ENCODE measurements at regions not wholly inside any gene's neighbourhood (a gene's known extent, or its start where the extent isn't known, plus 50 kb on each side); places are given as distances from the start of the nearest gene placed in this dataset.

DNA sequence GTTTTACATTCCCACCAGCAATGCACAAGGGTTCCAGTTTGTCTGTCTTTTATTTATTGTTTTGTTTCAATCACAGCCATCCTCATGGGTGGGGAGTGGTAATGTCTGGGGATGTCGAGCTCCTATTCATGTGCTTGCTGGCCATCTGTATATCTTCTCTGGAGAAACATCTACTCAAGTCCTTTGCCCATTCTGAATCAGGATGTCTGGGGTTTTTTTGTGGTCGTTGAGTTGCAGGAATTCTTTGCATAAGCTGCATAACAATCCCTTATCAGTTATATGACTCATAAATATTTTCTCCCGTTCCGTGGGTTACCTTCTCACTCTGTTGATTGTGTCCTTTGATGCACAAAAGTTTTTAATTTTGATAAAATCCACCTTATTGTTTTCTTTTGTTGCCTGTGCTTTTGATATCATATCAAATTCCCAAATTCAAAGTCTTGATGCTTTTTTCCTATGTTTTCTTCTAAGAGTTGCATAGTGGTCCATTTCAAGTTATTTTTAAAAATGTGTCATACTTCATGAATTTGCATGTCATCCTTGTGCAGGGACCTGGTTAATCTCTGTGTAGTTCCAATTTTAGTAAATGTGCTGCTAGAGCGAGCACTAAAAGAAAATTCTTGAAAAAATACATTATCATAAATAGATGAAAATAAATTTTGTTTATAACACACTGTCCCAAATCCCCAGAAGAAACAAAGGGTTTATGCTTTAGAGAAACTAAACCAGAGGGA is 54.9 kb upstream of the PDE10A start:
- Histone ChIP-seq H3K36me3 (no peaks in the 10 kb centered on the region), H3K27me3 (no peaks in the 10 kb centered on the region), H3K9me3 (no peaks in the 10 kb centered on the region), H3K4me1 (peaks cover 0 to 4% of the 10 kb centered on the region in 2 donors), H3K27ac (peak overlapping the region; percentile 59 to 67), H3K4me3 (no peak overlapping the region)
- TF ChIP-seq, protein P1, sequence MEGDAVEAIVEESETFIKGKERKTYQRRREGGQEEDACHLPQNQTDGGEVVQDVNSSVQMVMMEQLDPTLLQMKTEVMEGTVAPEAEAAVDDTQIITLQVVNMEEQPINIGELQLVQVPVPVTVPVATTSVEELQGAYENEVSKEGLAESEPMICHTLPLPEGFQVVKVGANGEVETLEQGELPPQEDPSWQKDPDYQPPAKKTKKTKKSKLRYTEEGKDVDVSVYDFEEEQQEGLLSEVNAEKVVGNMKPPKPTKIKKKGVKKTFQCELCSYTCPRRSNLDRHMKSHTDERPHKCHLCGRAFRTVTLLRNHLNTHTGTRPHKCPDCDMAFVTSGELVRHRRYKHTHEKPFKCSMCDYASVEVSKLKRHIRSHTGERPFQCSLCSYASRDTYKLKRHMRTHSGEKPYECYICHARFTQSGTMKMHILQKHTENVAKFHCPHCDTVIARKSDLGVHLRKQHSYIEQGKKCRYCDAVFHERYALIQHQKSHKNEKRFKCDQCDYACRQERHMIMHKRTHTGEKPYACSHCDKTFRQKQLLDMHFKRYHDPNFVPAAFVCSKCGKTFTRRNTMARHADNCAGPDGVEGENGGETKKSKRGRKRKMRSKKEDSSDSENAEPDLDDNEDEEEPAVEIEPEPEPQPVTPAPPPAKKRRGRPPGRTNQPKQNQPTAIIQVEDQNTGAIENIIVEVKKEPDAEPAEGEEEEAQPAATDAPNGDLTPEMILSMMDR (IDR thresholded peaks at IDR 0.05) = no peak
- no peak for DNase-seq (ENCODE audit: low spot score in 2 of 2)
- intact Hi-C loops (cut with DNase I) = loop anchor here (5.0 kb wide), 1 partner anchor 56 kb away; the partner anchor contains the start of gene PDE10A

DNA sequence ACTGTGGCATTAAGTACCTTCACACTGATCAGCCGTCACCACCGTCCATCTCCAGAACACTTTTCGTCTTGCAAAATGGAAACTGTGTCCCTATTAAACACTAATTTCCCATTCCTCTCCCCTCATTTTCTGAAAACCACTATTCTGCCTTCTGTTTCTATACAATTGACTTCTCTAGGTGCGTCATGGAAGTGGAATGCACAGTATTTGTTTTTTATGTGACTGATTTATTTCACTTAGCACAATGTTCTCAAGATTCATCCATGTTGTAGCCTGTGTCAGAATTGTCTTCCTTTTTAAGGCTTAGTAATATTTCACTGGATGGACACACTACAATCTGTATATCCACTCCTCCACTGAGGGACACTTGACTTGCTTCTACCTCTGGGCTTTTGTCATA is 53.8 kb upstream of the PDE10A start:
- TF ChIP-seq, protein P1 (IDR thresholded peaks at IDR 0.05) = no peak
- no peak for DNase-seq (ENCODE audit: low spot score in 2 of 2)
- H3K4me3 ChIP-seq = no peak overlapping the region

DNA sequence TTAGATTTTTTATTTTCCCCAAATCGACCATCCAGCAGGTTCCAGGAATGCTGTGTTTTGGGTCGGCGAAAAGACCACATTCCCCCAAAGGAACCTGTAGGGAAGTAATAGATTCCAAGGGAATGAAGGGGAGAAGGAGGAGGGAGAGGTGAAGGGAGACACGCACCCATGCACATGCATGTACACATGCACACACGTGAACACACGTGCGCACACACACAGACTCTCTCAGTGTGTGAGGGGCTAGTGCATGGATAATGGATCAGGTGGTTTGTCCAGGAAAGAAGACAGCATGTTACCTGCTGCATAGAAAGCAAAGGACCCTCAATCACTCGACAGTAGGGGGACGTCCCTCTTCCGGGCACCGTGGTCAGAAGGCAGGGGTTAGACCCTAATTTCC is 52.4 kb upstream of the PDE10A start:
- Histone ChIP-seq H3K36me3 (no peaks in the 10 kb centered on the region), H3K27me3 (no peaks in the 10 kb centered on the region), H3K4me1 (peaks cover 0 to 4% of the 10 kb centered on the region in 2 donors), H3K4me3 (no peak overlapping the region), H3K9me3 (no peaks in the 10 kb centered on the region), H3K27ac (no peak overlapping the region)
- TF ChIP-seq, protein P1 (IDR thresholded peaks at IDR 0.05) = no peak
- intact Hi-C loops (cut with DNase I) = loop anchor here (5.0 kb wide), 1 partner anchor 53 kb away; the partner anchor contains the start of gene PDE10A
- no peak for DNase-seq (ENCODE audit: low spot score in 2 of 2)

More for the DNA sequence above, 53.8 kb upstream of the PDE10A start:
- no peaks in the 10 kb centered on the region for H3K9me3 ChIP-seq
- H3K4me1 ChIP-seq = peaks cover 0 to 4% of the 10 kb centered on the region in 2 donors
- no peaks in the 10 kb centered on the region for H3K36me3 ChIP-seq
- H3K27me3 ChIP-seq = no peaks in the 10 kb centered on the region
- H3K27ac ChIP-seq = no peak overlapping the region
- intact Hi-C loops (cut with DNase I) = loop anchor here (5.0 kb wide), 1 partner anchor 55 kb away; the partner anchor contains the start of gene PDE10A

DNA sequence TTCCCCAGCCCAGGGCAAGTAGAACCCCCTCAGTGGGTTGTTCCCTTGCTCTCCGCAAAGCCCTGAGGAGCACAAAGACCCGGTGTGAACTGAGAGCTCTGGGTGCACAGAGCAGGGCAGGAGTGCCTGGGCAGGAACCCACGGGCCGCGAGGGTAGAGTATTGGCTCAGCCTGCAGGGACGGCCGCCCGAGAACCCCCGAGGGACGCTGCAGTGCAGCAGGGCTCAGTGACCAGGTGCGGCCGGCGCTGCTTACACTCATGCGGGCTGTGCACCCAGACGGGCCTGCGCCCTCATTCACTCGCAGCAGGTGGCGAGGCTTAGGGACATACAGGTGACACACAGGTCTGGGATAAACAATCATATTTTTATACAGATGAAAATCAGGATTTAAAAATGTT is 51.9 kb upstream of the PDE10A start:
- Histone ChIP-seq H3K9me3 (no peaks in the 10 kb centered on the region), H3K4me1 (peaks cover 0 to 4% of the 10 kb centered on the region in 2 donors), H3K27me3 (no peaks in the 10 kb centered on the region), H3K36me3 (no peaks in the 10 kb centered on the region), H3K4me3 (no peak overlapping the region), H3K27ac (no peak overlapping the region)
- TF ChIP-seq, protein P1 (IDR thresholded peaks at IDR 0.05) = no peak
- DNase-seq (ENCODE audit: low spot score in 2 of 2) = peak in 1 of 2 donors; percentile 50
- intact Hi-C loops (cut with DNase I) = loop anchor here (5.0 kb wide), 1 partner anchor 53 kb away; the partner anchor contains the start of gene PDE10A

DNA sequence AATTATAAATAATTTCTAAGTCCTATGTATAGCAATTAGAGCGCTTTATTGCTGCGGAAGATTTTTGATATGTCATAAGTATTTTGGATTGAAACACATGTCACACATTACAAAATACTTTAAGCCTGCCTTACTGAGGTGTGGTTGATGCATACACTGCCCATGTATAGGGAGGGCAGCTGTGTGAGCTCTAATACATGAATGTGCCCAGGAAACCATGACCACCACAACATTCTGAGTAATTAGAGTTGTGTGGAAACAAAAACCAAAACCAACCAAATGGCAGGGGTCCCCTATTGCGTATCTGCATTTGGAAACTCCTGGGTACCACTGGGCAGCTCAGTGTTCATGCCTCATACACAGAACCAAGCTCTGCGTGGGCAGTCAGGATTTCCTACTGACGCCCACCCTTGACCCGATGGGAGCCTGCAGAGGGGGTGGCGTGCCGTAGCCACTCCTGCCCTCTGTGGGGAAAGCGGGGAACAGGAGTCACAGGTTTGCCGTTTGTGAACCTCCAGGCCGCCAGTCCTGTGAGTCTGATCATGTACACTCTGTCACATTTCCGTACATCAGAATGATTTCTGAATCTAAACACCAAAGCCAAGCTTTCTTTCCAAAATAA is 50.9 kb upstream of the PDE10A start:
- Histone ChIP-seq H3K36me3 (no peaks in the 10 kb centered on the region), H3K4me3 (no peak overlapping the region), H3K27ac (no peak overlapping the region), H3K27me3 (no peaks in the 10 kb centered on the region), H3K4me1 (peaks cover 0 to 4% of the 10 kb centered on the region in 2 donors), H3K9me3 (no peaks in the 10 kb centered on the region)
- TF ChIP-seq, protein P1 (IDR thresholded peaks at IDR 0.05) = no peak
- intact Hi-C loops (cut with DNase I) = no loop called here
- DNase-seq (ENCODE audit: low spot score in 2 of 2) = peak in 1 of 2 donors; percentile 48

All from ascending aorta (tissue), 2 donors.